Body of pancreas (tissue), 4 donors: ENCODE measurements at regions not wholly inside any gene's neighbourhood (a gene's known extent, or its start where the extent isn't known, plus 50 kb on each side); places are given as distances from the start of the nearest gene placed in this dataset.

Experiments used
- CTCF ChIP-seq, 7 experiments: fragments of 450-650 bp in 4 of 7; fragments of 200-600 bp in 3 of 7; sonication (generic) in 3 of 7; IDR thresholded peaks; one replicate each; pipeline ENCODE4 v1.5.1; 2016 to 2019; ENCODE audit warnings: antibody characterized with exemption in 7 of 7
- POLR2A ChIP-seq, 3 donors: fragments of 450-650 bp; IDR thresholded peaks; one replicate each; pipeline ENCODE4 v1.6.1; 2016; ENCODE audit warnings: antibody characterized with exemption in 3 of 3, mild to moderate bottlenecking in 2 of 3

GRCh38 chr4:33873791-33874190 is 2370.5 kb downstream of the ARAP2 start:
- TF ChIP-seq CTCF (IDR thresholded peaks at IDR 0.05): no peak
- no peak for TF ChIP-seq POLR2A (IDR thresholded peaks at IDR 0.05)
